Kidney (tissue), 13 donors: ENCODE measurements at regions not wholly inside any gene's neighbourhood (a gene's known extent, or its start where the extent isn't known, plus 50 kb on each side); places are given as distances from the start of the nearest gene placed in this dataset.

Experiments
- DNase-seq, 5 donors: peaks; one replicate each; pipeline ENCODE4 v3.0.0-alpha.2; 2013 to 2020
- FAIRE-seq: peaks from 2 replicates; lab custom pipeline; 2012; peaks lifted over from hg19 to GRCh38; lab: Jason Lieb, UNC
- H3K27ac ChIP-seq, 2 donors: one replicate each; pipeline ENCODE4 v1.7.0; 2013; ENCODE audit warnings: low read depth in 2 of 2, low read length in 2 of 2, inconsistent platforms in 1 of 2
- H3K27me3 ChIP-seq: one replicate; pipeline ENCODE4 v1.7.1; 2013; ENCODE audit warnings: low read length, inconsistent platforms; ENCODE audit not compliant: control insufficient read depth, insufficient read depth
- H3K36me3 ChIP-seq, 3 donors: one replicate each; pipeline versions ENCODE4 v1.7.0 to v1.7.1; 2013; ENCODE audit warnings: low read length in 3 of 3, control low read depth in 1 of 3, inconsistent platforms in 1 of 3; ENCODE audit not compliant: insufficient read depth in 3 of 3, control insufficient read depth in 2 of 3
- H3K4me1 ChIP-seq, 3 donors: one replicate each; pipeline versions ENCODE4 v1.7.0 to v1.7.1; 2013; ENCODE audit warnings: low read length in 3 of 3, inconsistent platforms in 1 of 3, low read depth in 1 of 3; ENCODE audit not compliant: control insufficient read depth in 2 of 3, insufficient read depth in 2 of 3
- H3K4me3 ChIP-seq, 3 donors: one replicate each; pipeline versions ENCODE4 v1.7.0 to v1.8.1; 2013; ENCODE audit warnings: low read length in 3 of 3, control low read depth in 1 of 3, inconsistent platforms in 1 of 3
- H3K9ac ChIP-seq, 3 donors: one replicate each; pipeline versions ENCODE4 v1.7.0 to v1.7.1; 2013; ENCODE audit warnings: low read length in 3 of 3, control low read depth in 1 of 3, inconsistent platforms in 1 of 3
- H3K9me3 ChIP-seq, 3 donors: one replicate each; pipeline versions ENCODE4 v1.7.0 to v1.7.1; 2013; ENCODE audit warnings: low read length in 3 of 3, control low read depth in 1 of 3, inconsistent platforms in 1 of 3; ENCODE audit not compliant: control insufficient read depth in 2 of 3, insufficient read depth in 1 of 3
- intact Hi-C: fragments of 100-400 bp; cut with DNase I; formaldehyde crosslinking; loops from one replicate; pipeline ENCODE4 v1.11.1; 2022
- TF ChIP-seq, protein P1 (sequence below): IDR thresholded peaks from 3 replicates; pipeline ENCODE4 v1.5.1; 2012; ENCODE audit warnings: mild to moderate bottlenecking, moderate library complexity, borderline replicate concordance; ENCODE audit not compliant: insufficient read depth; ENCODE audit errors: extremely low read depth
- donor health status: control.
- donor health status: control.
- donor health status: control.
- donor health status: control.
- donor health status: control.
- donor health status: DM: yes; HTN: yes; CAD: no.
- donor health status: Normal renal cell carcinoma (clear cell type).

DNA sequence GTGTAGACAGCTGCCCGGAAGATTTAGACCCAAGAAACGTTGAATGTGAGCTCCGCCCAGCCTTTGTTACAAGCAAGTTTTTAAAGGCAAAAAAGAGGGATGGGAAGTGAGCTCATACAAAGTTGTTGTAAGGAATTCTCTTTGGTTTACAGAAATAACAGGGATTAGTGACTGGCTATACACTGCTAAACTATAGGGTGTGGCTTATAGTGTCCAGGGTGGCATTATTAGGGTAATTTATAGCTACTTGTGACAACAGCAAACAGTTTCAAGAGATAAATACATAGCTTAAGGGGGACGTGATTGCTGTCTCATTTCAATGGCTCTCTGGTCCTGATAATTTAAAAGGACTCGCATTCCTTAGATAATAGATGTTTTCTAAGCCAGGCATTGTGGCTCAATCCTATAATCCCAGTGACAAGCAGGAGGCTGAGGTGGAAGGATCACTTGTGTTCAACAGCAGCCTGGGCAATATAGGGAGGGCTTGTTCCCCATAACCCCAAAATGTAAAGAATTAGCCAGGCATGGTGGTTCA is 66.5 kb upstream of the TGIF1 start:
- no peak overlapping the region for H3K4me3 ChIP-seq
- no peaks in the 10 kb centered on the region for H3K9me3 ChIP-seq
- no peaks in the 10 kb centered on the region for H3K27me3 ChIP-seq
- peaks cover 0 to 5% (median 0%) of the 10 kb centered on the region in 3 donors for H3K4me1 ChIP-seq
- H3K9ac ChIP-seq, result no peak overlapping the region
- no peak for FAIRE-seq
- H3K36me3 ChIP-seq, result no peaks in the 10 kb centered on the region
- intact Hi-C loops, result no loop called here
- no peak for DNase-seq
- no peak overlapping the region for H3K27ac ChIP-seq
- TF ChIP-seq, protein P1, sequence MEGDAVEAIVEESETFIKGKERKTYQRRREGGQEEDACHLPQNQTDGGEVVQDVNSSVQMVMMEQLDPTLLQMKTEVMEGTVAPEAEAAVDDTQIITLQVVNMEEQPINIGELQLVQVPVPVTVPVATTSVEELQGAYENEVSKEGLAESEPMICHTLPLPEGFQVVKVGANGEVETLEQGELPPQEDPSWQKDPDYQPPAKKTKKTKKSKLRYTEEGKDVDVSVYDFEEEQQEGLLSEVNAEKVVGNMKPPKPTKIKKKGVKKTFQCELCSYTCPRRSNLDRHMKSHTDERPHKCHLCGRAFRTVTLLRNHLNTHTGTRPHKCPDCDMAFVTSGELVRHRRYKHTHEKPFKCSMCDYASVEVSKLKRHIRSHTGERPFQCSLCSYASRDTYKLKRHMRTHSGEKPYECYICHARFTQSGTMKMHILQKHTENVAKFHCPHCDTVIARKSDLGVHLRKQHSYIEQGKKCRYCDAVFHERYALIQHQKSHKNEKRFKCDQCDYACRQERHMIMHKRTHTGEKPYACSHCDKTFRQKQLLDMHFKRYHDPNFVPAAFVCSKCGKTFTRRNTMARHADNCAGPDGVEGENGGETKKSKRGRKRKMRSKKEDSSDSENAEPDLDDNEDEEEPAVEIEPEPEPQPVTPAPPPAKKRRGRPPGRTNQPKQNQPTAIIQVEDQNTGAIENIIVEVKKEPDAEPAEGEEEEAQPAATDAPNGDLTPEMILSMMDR, result no peak

DNA sequence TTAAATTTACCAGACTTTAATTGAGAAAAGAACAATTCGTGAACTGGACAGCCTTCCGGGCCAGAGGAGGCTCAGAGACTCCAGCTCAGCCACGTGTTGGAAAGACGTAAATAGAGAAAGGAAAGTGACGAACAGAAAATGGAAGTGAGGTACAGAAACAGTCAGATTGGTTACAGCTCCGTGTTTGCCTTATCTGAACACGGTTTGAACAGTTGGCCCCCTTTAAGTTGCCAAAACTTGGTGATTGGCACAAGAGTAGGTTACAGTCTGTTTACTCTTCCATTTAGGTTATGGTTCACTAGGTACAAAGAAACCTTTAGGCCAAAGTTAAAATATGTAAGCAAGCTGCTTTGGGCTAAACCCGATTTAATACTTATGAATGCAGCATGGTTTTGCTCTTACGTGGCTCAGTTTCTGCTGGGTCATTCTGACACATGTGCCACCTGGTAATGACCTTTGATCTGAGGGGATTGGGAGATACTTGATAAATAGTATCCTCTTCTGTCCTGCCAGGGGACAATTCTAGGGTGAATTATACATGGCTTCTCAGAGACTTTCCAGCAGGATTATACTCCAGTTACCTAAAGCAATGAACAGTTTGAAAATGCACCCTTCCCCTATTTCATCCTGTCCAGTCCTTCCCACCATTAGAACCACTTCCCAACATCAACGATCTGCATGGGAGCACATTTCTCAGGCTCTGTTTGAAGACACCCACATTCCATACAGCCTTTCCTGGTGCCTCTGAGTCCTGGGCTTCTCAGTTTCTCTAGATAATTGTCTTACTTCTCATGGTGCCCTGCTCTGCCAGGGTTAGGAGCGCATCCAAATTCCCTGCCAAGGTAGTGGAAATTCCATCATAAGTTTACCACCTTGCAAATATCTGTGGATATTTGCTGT is 65.1 kb upstream of the TGIF1 start:
- Histone ChIP-seq H3K9me3 (peaks cover 0 to 4% (median 0%) of the 10 kb centered on the region in 3 donors), H3K27me3 (no peaks in the 10 kb centered on the region), H3K27ac (no peak overlapping the region), H3K4me1 (peaks cover 0 to 5% (median 0%) of the 10 kb centered on the region in 3 donors), H3K36me3 (no peaks in the 10 kb centered on the region), H3K9ac (no peak overlapping the region), H3K4me3 (peak overlapping the region in 1 of 3 donors; percentile 9)
- intact Hi-C loops, result no loop called here
- no peak for DNase-seq
- TF ChIP-seq, protein P1, result no peak
- FAIRE-seq, result no peak

DNA sequence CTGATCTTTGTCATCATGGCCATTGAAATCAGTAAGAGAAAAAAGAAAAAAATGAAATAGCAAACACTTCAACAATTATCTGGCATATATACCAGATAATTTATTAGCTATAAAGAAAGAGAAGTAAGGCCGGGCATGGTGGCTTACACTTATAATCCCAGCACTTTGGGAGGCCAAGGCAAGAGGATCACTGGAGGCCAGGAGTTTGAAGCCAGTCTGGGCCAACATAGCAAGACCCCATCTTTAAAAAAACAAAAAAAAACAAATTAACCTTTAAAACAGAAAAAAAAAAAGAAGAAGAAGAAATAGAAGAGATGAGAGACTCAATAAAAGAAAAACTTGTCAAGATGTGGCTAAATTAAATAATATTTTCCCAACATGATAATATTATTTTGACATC is 61.6 kb upstream of the TGIF1 start:
- TF ChIP-seq, protein P1, result no peak
- no peak for FAIRE-seq
- DNase-seq, result no peak
- intact Hi-C loops, result no loop called here
- peaks cover 0 to 9% (median 0%) of the 10 kb centered on the region in 3 donors for H3K9me3 ChIP-seq
- H3K4me3 ChIP-seq, result no peak overlapping the region
- H3K4me1 ChIP-seq, result peaks cover 0 to 5% (median 0%) of the 10 kb centered on the region in 3 donors
- H3K27ac ChIP-seq, result no peak overlapping the region
- H3K27me3 ChIP-seq, result no peaks in the 10 kb centered on the region
- H3K9ac ChIP-seq, result no peak overlapping the region
- no peaks in the 10 kb centered on the region for H3K36me3 ChIP-seq
